MM.1S (cell line): ENCODE measurements at regions not wholly inside any gene's neighbourhood (a gene's known extent, or its start where the extent isn't known, plus 50 kb on each side); places are given as distances from the start of the nearest gene placed in this dataset.

Experiments used
- DNase-seq: peaks from one replicate; pipeline ENCODE4 v3.0.0-alpha.2; 2015
- H2AFZ ChIP-seq: fragments of 300-600 bp; sonication (generic); 2 replicates; pipeline ENCODE4 v1.6.0; 2016; ENCODE audit warnings: antibody characterized with exemption, low read length
- H3F3A ChIP-seq: fragments of 300-600 bp; sonication (generic); 2 replicates; pipeline ENCODE4 v1.6.1; 2016; ENCODE audit warnings: mild to moderate bottlenecking, antibody characterized with exemption, low read length, moderate library complexity, mixed read lengths; ENCODE audit not compliant: insufficient read depth
- H3K27ac ChIP-seq: fragments of 300-600 bp; sonication (generic); 2 replicates; pipeline ENCODE4 v1.5.1; 2016; ENCODE audit warnings: mild to moderate bottlenecking, low read length
- H3K27me3 ChIP-seq: fragments of 300-600 bp; sonication (generic); replicated peaks from 2 replicates; pipeline ENCODE4 v1.6.0; 2016; ENCODE audit warnings: low read length; ENCODE audit not compliant: insufficient read depth
- H3K36me3 ChIP-seq: fragments of 300-600 bp; sonication (generic); replicated peaks from 2 replicates; pipeline ENCODE4 v1.6.1; 2016; ENCODE audit warnings: mild to moderate bottlenecking, low read length, mixed read lengths; ENCODE audit not compliant: insufficient read depth
- H3K4me1 ChIP-seq: fragments of 300-600 bp; sonication (generic); 2 replicates; pipeline ENCODE4 v1.6.1; 2016; ENCODE audit warnings: low read length, mixed read lengths
- H3K4me2 ChIP-seq: fragments of 300-600 bp; sonication (generic); 2 replicates; pipeline ENCODE4 v1.6.0; 2016; ENCODE audit warnings: low read depth, low read length
- H3K4me3 ChIP-seq: fragments of 300-600 bp; sonication (generic); 2 replicates; pipeline ENCODE4 v1.5.1; 2016; ENCODE audit warnings: low read length, mixed read lengths
- H3K79me2 ChIP-seq: fragments of 300-600 bp; sonication (generic); 2 replicates; pipeline ENCODE4 v1.6.1; 2016; ENCODE audit warnings: mixed run types, low read length, mixed read lengths
- H3K9ac ChIP-seq: fragments of 300-600 bp; sonication (generic); 2 replicates; pipeline ENCODE4 v1.6.1; 2016; ENCODE audit warnings: low read length, mixed read lengths
- H3K9me2 ChIP-seq: fragments of 300-600 bp; sonication (generic); replicated peaks from 2 replicates; pipeline ENCODE4 v1.6.1; 2016; ENCODE audit warnings: mild to moderate bottlenecking, low read length, mixed read lengths; ENCODE audit not compliant: insufficient read depth
- H3K9me3 ChIP-seq: fragments of 300-600 bp; sonication (generic); replicated peaks from 2 replicates; pipeline ENCODE4 v1.6.1; 2016; ENCODE audit warnings: mild to moderate bottlenecking, low read length, mixed read lengths; ENCODE audit not compliant: insufficient read depth
- H4K20me1 ChIP-seq: fragments of 300-600 bp; sonication (generic); 2 replicates; pipeline ENCODE4 v1.6.1; 2016; ENCODE audit warnings: mild to moderate bottlenecking, low read length, moderate library complexity, mixed read lengths; ENCODE audit not compliant: insufficient read depth
- EZH2 ChIP-seq: fragments of 300-600 bp; sonication (generic); optimal IDR thresholded peaks from 2 replicates; pipeline ENCODE3; 2017; ENCODE audit warnings: low read depth, mild to moderate bottlenecking, antibody characterized with exemption, low read length, mixed read lengths
- EZH2phosphoT487 ChIP-seq: fragments of 300-600 bp; sonication (generic); IDR thresholded peaks from 2 replicates; pipeline ENCODE4 v1.6.1; 2018; ENCODE audit warnings: antibody characterized with exemption, low read length
- TF ChIP-seq, protein P1 (sequence below): fragments of 300-600 bp; sonication (generic); IDR thresholded peaks from 2 replicates; pipeline ENCODE4 v1.5.1; 2016; ENCODE audit warnings: antibody characterized with exemption, low read length, mixed read lengths

GRCh38 chr1:212228076-212228475 is 57.1 kb upstream of the PPP2R5A start:
- Histone ChIP-seq H3K4me2 (no peak overlapping the region), H3K79me2 (no peaks in the 10 kb centered on the region), H3K27ac (no peak overlapping the region), H4K20me1 (no peaks in the 10 kb centered on the region), H3K4me3 (no peak overlapping the region), H3F3A (no peaks in the 10 kb centered on the region), H3K9me2 (no peaks in the 10 kb centered on the region), H3K9me3 (no peaks in the 10 kb centered on the region), H3K36me3 (no peaks in the 10 kb centered on the region), H3K4me1 (peaks cover 7% of the 10 kb centered on the region), H3K27me3 (no peaks in the 10 kb centered on the region), H2AFZ (no peak overlapping the region), H3K9ac (no peak overlapping the region)
- no peak for DNase-seq
- TF ChIP-seq EZH2phosphoT487 = no peak
- TF ChIP-seq, protein P1, sequence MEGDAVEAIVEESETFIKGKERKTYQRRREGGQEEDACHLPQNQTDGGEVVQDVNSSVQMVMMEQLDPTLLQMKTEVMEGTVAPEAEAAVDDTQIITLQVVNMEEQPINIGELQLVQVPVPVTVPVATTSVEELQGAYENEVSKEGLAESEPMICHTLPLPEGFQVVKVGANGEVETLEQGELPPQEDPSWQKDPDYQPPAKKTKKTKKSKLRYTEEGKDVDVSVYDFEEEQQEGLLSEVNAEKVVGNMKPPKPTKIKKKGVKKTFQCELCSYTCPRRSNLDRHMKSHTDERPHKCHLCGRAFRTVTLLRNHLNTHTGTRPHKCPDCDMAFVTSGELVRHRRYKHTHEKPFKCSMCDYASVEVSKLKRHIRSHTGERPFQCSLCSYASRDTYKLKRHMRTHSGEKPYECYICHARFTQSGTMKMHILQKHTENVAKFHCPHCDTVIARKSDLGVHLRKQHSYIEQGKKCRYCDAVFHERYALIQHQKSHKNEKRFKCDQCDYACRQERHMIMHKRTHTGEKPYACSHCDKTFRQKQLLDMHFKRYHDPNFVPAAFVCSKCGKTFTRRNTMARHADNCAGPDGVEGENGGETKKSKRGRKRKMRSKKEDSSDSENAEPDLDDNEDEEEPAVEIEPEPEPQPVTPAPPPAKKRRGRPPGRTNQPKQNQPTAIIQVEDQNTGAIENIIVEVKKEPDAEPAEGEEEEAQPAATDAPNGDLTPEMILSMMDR = no peak
- TF ChIP-seq EZH2 = no peak

- Histone ChIP-seq H3K27me3 (no peaks in the 10 kb centered on the region), H2AFZ (no peak overlapping the region), H3K36me3 (no peaks in the 10 kb centered on the region), H3K4me1 (peaks cover 12% of the 10 kb centered on the region), H3K9me3 (no peaks in the 10 kb centered on the region), H3K9me2 (no peaks in the 10 kb centered on the region), H3K4me2 (no peak overlapping the region), H3K9ac (no peak overlapping the region), H3K4me3 (no peak overlapping the region), H3F3A (peaks cover 5% of the 10 kb centered on the region; the same call in 1 of the 2 replicates), H4K20me1 (no peaks in the 10 kb centered on the region), H3K79me2 (no peaks in the 10 kb centered on the region), H3K27ac (no peak overlapping the region)
- DNase-seq = no peak
- TF ChIP-seq, protein P1 = no peak
- TF ChIP-seq EZH2phosphoT487 (no peak), EZH2 (no peak)
Observed at GRCh38 chr1:212228591-212229119, 56.6 kb upstream of the PPP2R5A start.

DNA sequence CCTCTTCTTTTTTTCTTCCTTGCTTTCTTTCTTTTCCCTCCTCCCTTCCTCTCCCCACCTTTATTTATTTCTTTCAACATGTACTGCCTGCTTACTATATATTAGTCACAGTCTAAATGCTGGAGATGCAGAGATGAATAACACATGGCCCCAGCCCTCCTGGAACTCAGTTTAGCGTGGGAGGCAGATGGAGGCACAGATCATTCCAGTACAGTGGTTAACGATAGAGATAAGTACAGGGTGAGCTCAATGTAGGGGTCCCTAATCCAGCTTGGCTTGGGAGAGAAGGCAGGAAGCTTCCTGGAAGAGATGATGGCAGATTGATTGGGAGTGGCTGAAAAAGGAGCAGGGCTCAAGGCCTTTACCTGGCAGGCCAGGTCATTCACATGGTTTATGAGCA is 55.6 kb upstream of the PPP2R5A start:
- TF ChIP-seq, protein P1 = no peak
- TF ChIP-seq EZH2 = no peak
- TF ChIP-seq EZH2phosphoT487 = no peak
- Histone ChIP-seq H3K79me2 (no peaks in the 10 kb centered on the region), H3K4me2 (no peak overlapping the region), H3K4me1 (peaks cover 22% of the 10 kb centered on the region), H3K27ac (no peak overlapping the region), H4K20me1 (no peaks in the 10 kb centered on the region), H3K9me3 (no peaks in the 10 kb centered on the region), H2AFZ (no peak overlapping the region), H3K9me2 (no peaks in the 10 kb centered on the region), H3K4me3 (no peak overlapping the region), H3K27me3 (no peaks in the 10 kb centered on the region), H3F3A (peaks cover 10% of the 10 kb centered on the region; the same call in 1 of the 2 replicates), H3K9ac (no peak overlapping the region), H3K36me3 (no peaks in the 10 kb centered on the region)
- no peak for DNase-seq
